ENCODE measurements at regions not wholly inside any gene's neighbourhood (a gene's known extent, or its start where the extent isn't known, plus 50 kb on each side); places are given as distances from the start of the nearest gene placed in this dataset.

DNA sequence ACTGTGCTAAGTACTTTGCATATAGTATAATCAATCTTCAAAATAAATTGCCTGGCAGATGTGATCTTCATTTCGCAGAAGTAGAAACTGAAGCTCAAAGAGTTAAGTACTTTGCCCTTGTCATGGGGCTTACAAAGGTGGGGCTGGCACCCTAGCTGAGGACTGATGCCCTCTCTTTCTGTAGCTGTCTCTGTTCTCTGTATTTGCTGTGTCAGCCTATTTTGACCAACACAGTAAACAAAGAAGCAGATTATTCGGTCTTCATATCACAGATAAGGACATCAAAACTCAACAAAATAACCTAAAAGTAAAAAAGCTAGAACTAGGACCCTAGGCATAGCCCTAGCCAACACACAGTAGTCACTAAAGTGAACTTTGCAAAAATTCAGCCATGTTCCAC, 570.5 kb upstream of the TENM3 start:
- ATAC-seq (replicated peaks in 1 of 4) (no peak), DNase-seq (no peak)
- WGBS (ENCODE audit: insufficient coverage), result 79% methylated on average over 2 of the region's 2 CpGs
- no peaks in the 10 kb centered on the region for H3K27me3 ChIP-seq (replicated peaks in 1 of 2; ENCODE audit: control insufficient read depth in 2 of 2, extremely low read depth in 1 of 2, insufficient read depth in 2 of 2, low read length in 1 of 2)
- CTCF ChIA-PET, result no interaction called here
- H3K27me3 Mint-ChIP-seq, result no peaks in the 10 kb centered on the region
- H3K4me3 Mint-ChIP-seq, result no peak overlapping the region
- H3K36me3 ChIP-seq (ENCODE audit: control insufficient read depth in 2 of 2, extremely low read depth in 1 of 2, insufficient read depth in 1 of 2, low read length in 1 of 2), result no peaks in the 10 kb centered on the region
- no peak overlapping the region for H3K27ac Mint-ChIP-seq
- H3K4me1 ChIP-seq (ENCODE audit: control insufficient read depth in 1 of 2, extremely low read depth in 1 of 2, insufficient read depth in 2 of 2, low read length in 2 of 2), result no peaks in the 10 kb centered on the region
- no peaks in the 10 kb centered on the region for H3K36me3 Mint-ChIP-seq
- H3K4me3 ChIP-seq (ENCODE audit: control insufficient read depth in 1 of 2, extremely low read depth in 1 of 2, low read length in 1 of 2), result no peak overlapping the region
- H3K9me3 ChIP-seq, result no peaks in the 10 kb centered on the region
- H3K9me3 Mint-ChIP-seq, result peaks cover 6 to 13% (median 12%) of the 10 kb centered on the region in 3 donors
- no peak overlapping the region for H3K27ac ChIP-seq (ENCODE audit: low read length)
- no peaks in the 10 kb centered on the region for H3K4me1 Mint-ChIP-seq
- POLR2A ChIA-PET, result interaction anchor here in 1 of 2 donors (0.5 kb wide), 1 partner anchor 58 kb away, joined by 3 read pairs; no protein-coding TSS in a partner anchor

DNA sequence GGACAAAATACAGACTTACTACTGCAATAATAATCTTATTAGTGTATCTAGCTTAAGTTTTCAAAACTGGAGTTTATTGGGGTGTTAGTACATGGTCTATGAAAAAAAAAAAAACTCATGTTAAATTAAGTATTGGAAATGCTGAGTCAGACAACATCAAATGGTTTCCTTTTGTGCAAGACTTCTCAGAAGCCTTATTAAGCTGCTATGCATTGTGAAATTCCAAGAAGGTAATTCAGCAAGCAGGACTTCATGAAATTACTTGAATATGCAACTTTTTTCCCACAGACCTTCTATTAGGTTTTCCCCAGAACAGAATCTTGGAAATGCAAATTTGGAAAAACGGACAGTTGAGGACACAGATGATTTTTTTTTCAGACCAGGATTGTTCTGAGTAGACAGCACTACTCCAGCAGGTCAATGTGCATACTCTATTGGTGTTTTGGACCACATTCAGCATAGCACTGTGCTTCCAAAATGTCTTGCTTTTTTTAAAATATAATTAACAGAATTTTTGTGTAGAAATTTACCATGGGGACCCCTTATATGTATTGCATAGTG, 568.8 kb upstream of the TENM3 start:
- Mint-ChIP-seq H3K4me1 (no peaks in the 10 kb centered on the region), H3K27ac (no peak overlapping the region), H3K4me3 (no peak overlapping the region), H3K9me3 (peaks cover 6 to 17% (median 9%) of the 10 kb centered on the region in 3 donors), H3K27me3 (no peaks in the 10 kb centered on the region), H3K36me3 (no peaks in the 10 kb centered on the region)
- Histone ChIP-seq H3K9me3 (no peaks in the 10 kb centered on the region), H3K27ac (ENCODE audit: low read length) (no peak overlapping the region), H3K27me3 (replicated peaks in 1 of 2; ENCODE audit: control insufficient read depth in 2 of 2, extremely low read depth in 1 of 2, insufficient read depth in 2 of 2, low read length in 1 of 2) (no peaks in the 10 kb centered on the region), H3K4me1 (ENCODE audit: control insufficient read depth in 1 of 2, extremely low read depth in 1 of 2, insufficient read depth in 2 of 2, low read length in 2 of 2) (no peaks in the 10 kb centered on the region), H3K4me3 (ENCODE audit: control insufficient read depth in 1 of 2, extremely low read depth in 1 of 2, low read length in 1 of 2) (no peak overlapping the region), H3K36me3 (ENCODE audit: control insufficient read depth in 2 of 2, extremely low read depth in 1 of 2, insufficient read depth in 1 of 2, low read length in 1 of 2) (no peaks in the 10 kb centered on the region)
- no peak for ATAC-seq (replicated peaks in 1 of 4)
- ChIA-PET CTCF (no interaction called here), POLR2A (no interaction called here)
- WGBS (ENCODE audit: insufficient coverage), result no CpG with 5 or more reads among the region's 1 CpG
- DNase-seq, result no peak

DNA sequence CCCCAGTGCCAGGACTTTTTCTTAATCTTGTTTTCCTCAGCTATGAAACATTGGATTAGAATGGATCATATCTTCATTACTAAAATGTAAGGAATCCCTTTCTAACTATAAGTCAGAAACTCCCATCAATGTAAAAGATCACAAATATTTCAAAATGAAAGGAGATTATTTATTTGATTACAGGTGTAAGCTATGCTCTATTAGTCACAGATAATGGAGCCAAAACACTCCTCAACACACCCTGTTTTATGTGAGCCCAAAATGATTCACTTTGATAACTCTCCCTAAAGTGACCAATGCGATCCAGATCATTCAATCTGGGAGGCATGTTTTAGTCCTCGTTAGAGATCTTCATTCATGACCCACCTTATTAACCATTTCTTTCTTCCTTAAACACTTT, 566.7 kb upstream of the TENM3 start:
- DNase-seq (no peak), ATAC-seq (replicated peaks in 1 of 4) (no peak)
- CTCF ChIA-PET, result interaction anchor here in 1 of 2 donors (0.6 kb wide), 1 partner anchor 208 kb away, joined by 3 read pairs; no protein-coding TSS in a partner anchor
- Mint-ChIP-seq H3K4me3 (no peak overlapping the region), H3K4me1 (no peaks in the 10 kb centered on the region), H3K9me3 (peaks cover 6 to 13% (median 9%) of the 10 kb centered on the region in 3 donors), H3K27me3 (no peaks in the 10 kb centered on the region), H3K36me3 (no peaks in the 10 kb centered on the region), H3K27ac (no peak overlapping the region)
- WGBS (ENCODE audit: insufficient coverage), result 100% methylated on average over 1 of the region's 2 CpGs
- Histone ChIP-seq H3K27ac (ENCODE audit: low read length) (no peak overlapping the region), H3K4me3 (ENCODE audit: control insufficient read depth in 1 of 2, extremely low read depth in 1 of 2, low read length in 1 of 2) (no peak overlapping the region), H3K4me1 (ENCODE audit: control insufficient read depth in 1 of 2, extremely low read depth in 1 of 2, insufficient read depth in 2 of 2, low read length in 2 of 2) (no peaks in the 10 kb centered on the region), H3K36me3 (ENCODE audit: control insufficient read depth in 2 of 2, extremely low read depth in 1 of 2, insufficient read depth in 1 of 2, low read length in 1 of 2) (no peaks in the 10 kb centered on the region), H3K9me3 (no peaks in the 10 kb centered on the region), H3K27me3 (replicated peaks in 1 of 2; ENCODE audit: control insufficient read depth in 2 of 2, extremely low read depth in 1 of 2, insufficient read depth in 2 of 2, low read length in 1 of 2) (no peaks in the 10 kb centered on the region)
- POLR2A ChIA-PET, result no interaction called here

DNA sequence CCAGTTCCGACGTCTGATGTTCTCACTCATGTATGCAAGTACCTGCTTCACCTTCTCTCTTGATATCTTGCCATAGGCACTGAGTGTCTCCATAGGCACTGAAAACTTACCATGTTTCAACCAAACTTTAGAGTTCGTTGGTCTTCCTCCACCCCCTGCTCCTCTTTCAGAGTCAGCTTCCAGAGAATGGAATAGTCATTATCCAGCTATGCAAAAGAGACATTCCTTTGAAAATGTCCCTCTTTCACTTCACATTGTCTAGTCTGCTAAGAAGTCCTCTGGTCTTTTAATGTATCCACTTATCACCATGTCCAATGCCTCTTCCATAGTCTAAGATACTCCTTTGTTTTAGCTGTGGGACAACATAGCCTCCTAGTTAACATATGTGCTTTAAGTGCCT, 566.0 kb upstream of the TENM3 start:
- Histone ChIP-seq H3K4me1 (ENCODE audit: control insufficient read depth in 1 of 2, extremely low read depth in 1 of 2, insufficient read depth in 2 of 2, low read length in 2 of 2) (no peaks in the 10 kb centered on the region), H3K27me3 (replicated peaks in 1 of 2; ENCODE audit: control insufficient read depth in 2 of 2, extremely low read depth in 1 of 2, insufficient read depth in 2 of 2, low read length in 1 of 2) (no peaks in the 10 kb centered on the region), H3K4me3 (ENCODE audit: control insufficient read depth in 1 of 2, extremely low read depth in 1 of 2, low read length in 1 of 2) (no peak overlapping the region), H3K36me3 (ENCODE audit: control insufficient read depth in 2 of 2, extremely low read depth in 1 of 2, insufficient read depth in 1 of 2, low read length in 1 of 2) (no peaks in the 10 kb centered on the region), H3K9me3 (no peaks in the 10 kb centered on the region), H3K27ac (ENCODE audit: low read length) (no peak overlapping the region)
- no peaks in the 10 kb centered on the region for H3K36me3 Mint-ChIP-seq
- ChIA-PET CTCF (no interaction called here), POLR2A (no interaction called here)
- peaks cover 6 to 13% (median 9%) of the 10 kb centered on the region in 3 donors for H3K9me3 Mint-ChIP-seq
- H3K4me3 Mint-ChIP-seq, result no peak overlapping the region
- no peaks in the 10 kb centered on the region for H3K27me3 Mint-ChIP-seq
- no peak for DNase-seq
- H3K4me1 Mint-ChIP-seq, result no peaks in the 10 kb centered on the region
- H3K27ac Mint-ChIP-seq, result no peak overlapping the region
- ATAC-seq (replicated peaks in 1 of 4), result no peak
- 88% methylated on average over 3 of the region's 3 CpGs for WGBS (ENCODE audit: insufficient coverage)

DNA sequence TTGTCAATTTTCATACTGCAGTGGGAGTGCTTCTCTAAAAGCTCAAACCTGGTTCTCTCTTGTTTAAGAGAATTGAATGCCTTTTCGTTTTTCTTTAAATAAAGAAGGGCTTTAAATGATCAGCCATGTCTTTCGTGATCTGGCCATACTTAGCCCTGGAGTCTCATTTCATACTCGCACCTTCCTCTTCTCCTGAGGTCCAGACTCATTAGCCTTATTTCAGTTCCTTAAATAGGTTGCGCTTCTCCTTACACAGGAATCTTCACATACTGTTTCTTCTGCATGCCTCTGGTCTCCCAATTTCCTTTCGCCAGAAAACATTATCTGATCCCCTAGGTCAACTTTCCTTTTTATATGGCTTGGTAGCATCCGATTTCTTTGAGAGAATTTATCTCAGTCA, 565.6 kb upstream of the TENM3 start:
- no peaks in the 10 kb centered on the region for H3K27me3 ChIP-seq (replicated peaks in 1 of 2; ENCODE audit: control insufficient read depth in 2 of 2, extremely low read depth in 1 of 2, insufficient read depth in 2 of 2, low read length in 1 of 2)
- Mint-ChIP-seq H3K27ac (no peak overlapping the region), H3K9me3 (peaks cover 6 to 13% (median 9%) of the 10 kb centered on the region in 3 donors), H3K36me3 (no peaks in the 10 kb centered on the region), H3K4me1 (no peaks in the 10 kb centered on the region), H3K4me3 (no peak overlapping the region), H3K27me3 (no peaks in the 10 kb centered on the region)
- H3K9me3 ChIP-seq, result no peaks in the 10 kb centered on the region
- ChIA-PET POLR2A (no interaction called here), CTCF (no interaction called here)
- no peak for DNase-seq
- ATAC-seq (replicated peaks in 1 of 4), result no peak
- 81% methylated on average over 4 of the region's 6 CpGs for WGBS (ENCODE audit: insufficient coverage)
- no peak overlapping the region for H3K27ac ChIP-seq (ENCODE audit: low read length)
- no peaks in the 10 kb centered on the region for H3K36me3 ChIP-seq (ENCODE audit: control insufficient read depth in 2 of 2, extremely low read depth in 1 of 2, insufficient read depth in 1 of 2, low read length in 1 of 2)
- no peaks in the 10 kb centered on the region for H3K4me1 ChIP-seq (ENCODE audit: control insufficient read depth in 1 of 2, extremely low read depth in 1 of 2, insufficient read depth in 2 of 2, low read length in 2 of 2)
- no peak overlapping the region for H3K4me3 ChIP-seq (ENCODE audit: control insufficient read depth in 1 of 2, extremely low read depth in 1 of 2, low read length in 1 of 2)

DNA sequence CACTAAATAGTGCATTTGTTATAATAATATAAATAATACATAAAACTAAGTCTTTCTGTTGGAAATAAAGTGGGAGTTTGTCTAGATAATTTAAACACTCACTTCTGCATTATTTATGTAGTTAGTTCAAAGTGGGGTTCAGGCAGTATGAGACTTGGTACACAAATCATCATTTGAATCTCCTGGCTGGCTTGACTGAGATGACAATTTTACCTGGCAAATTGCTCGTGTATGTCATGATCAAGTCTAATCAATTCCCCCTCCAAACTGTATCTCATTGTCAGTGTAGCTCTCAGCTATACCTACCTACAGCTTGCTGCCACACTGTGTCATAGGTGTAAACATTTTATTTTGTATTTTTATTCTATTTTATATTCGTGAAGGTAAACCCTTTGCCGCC, 563.4 kb upstream of the TENM3 start:
- CTCF ChIA-PET, result no interaction called here

More for the DNA sequence above, 563.4 kb upstream of the TENM3 start:
- H3K9me3 ChIP-seq, result no peaks in the 10 kb centered on the region
- Mint-ChIP-seq H3K9me3 (peaks cover 4 to 13% (median 9%) of the 10 kb centered on the region in 3 donors), H3K4me1 (no peaks in the 10 kb centered on the region), H3K36me3 (no peaks in the 10 kb centered on the region), H3K27me3 (no peaks in the 10 kb centered on the region), H3K27ac (no peak overlapping the region), H3K4me3 (no peak overlapping the region)
- no peaks in the 10 kb centered on the region for H3K27me3 ChIP-seq (replicated peaks in 1 of 2; ENCODE audit: control insufficient read depth in 2 of 2, extremely low read depth in 1 of 2, insufficient read depth in 2 of 2, low read length in 1 of 2)
- H3K4me3 ChIP-seq (ENCODE audit: control insufficient read depth in 1 of 2, extremely low read depth in 1 of 2, low read length in 1 of 2), result no peak overlapping the region
- no peaks in the 10 kb centered on the region for H3K36me3 ChIP-seq (ENCODE audit: control insufficient read depth in 2 of 2, extremely low read depth in 1 of 2, insufficient read depth in 1 of 2, low read length in 1 of 2)
- DNase-seq (no peak), ATAC-seq (replicated peaks in 1 of 4) (no peak)
- POLR2A ChIA-PET, result no interaction called here
- WGBS (ENCODE audit: insufficient coverage), result no CpG with 5 or more reads among the region's 3 CpGs
- no peaks in the 10 kb centered on the region for H3K4me1 ChIP-seq (ENCODE audit: control insufficient read depth in 1 of 2, extremely low read depth in 1 of 2, insufficient read depth in 2 of 2, low read length in 2 of 2)
- H3K27ac ChIP-seq (ENCODE audit: low read length), result no peak overlapping the region
